Fibroblast of gingiva (primary cell): ENCODE measurements at regions not wholly inside any gene's neighbourhood (a gene's known extent, or its start where the extent isn't known, plus 50 kb on each side); places are given as distances from the start of the nearest gene placed in this dataset.
A peak's percentile ranks its signal among the peaks of the same experiment; 100 is the strongest.
"Not testable (repeated sequence)": the region's sequence is repeated elsewhere in the genome, so short reads cannot be mapped to it uniquely, and the experiment has no call there.

ENCODE experiments used
- DNase-seq: peaks from one replicate; pipeline ENCODE4 v3.0.0-alpha.2; 2011; ENCODE audit warnings: low read depth

DNA sequence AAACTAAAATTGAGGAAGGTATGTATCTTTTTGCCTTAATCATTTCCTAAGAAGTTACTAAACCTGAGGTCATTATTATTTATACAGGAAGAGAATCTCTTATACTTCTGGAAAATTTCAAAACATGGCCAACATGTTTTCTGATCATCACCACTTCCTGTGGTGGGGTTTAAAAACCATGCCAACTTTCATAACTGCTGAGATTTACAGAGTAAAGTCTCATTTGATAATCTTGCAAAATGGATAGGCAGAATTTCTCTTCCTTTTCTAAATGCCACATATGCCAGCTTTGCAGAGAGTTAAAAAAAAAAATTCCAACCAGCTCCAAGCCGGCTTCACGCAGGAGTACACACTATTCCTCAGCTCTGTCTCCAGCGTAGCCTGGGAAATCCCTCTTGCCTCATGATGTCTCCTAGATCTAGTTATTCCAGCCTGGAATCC, 124.3 kb upstream of the SPRED1 start:
- peak; percentile 85 for DNase-seq

DNA sequence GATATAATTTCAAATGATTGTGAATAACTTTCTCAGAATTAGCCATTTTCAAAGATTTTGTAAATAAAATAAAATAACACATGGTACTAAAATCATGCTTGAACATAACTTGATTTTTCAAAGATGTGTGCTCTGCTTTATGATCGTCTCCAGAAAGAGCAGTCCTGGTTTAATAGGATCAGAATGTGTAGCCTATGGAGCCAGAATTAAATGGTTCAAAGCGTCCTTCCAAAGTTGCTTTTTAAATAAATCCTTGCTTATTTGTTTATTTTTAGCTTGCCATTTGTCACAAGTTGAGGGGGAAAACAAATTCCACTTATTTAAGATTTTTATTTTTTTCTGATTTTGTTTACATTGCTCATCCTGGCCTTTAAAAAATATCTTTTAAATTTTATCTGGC, 123.7 kb upstream of the SPRED1 start:
- no peak for DNase-seq

DNA sequence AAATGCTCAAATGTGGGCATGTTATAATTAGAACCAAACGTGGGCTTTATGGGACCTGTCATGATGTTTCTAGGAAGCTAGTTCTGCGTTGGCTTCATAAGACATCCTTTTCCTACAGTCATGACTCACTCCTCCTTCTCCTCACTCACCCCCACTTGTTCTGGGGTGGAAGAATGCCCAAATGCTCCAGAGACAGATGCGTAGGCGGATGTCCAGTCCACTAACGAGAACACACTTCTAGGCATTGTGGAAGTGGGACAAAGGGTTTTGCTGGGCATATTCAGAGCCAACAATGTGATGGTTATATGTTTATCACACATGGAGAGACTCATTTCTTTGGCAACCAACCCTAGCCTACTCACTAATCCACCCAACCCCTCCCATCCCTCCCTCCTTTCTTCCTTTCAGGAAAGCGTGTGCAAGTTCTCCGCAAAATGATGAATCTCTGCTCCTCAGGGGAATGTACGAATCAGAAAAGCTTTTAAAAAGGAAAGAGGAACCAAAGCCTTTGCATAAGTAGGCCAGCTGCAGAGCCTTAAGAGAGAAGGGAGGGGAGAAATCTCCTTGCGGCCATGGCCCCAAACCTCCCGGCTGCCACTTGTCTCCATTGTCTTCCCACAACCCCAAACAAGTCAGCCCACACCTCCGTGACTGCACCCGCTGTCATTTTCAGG, 123.0 kb upstream of the SPRED1 start:
- peak; percentile 100 for DNase-seq

- no peak for DNase-seq
Observed at GRCh38 chr15:38130205-38130567, 122.5 kb upstream of the SPRED1 start.

DNA sequence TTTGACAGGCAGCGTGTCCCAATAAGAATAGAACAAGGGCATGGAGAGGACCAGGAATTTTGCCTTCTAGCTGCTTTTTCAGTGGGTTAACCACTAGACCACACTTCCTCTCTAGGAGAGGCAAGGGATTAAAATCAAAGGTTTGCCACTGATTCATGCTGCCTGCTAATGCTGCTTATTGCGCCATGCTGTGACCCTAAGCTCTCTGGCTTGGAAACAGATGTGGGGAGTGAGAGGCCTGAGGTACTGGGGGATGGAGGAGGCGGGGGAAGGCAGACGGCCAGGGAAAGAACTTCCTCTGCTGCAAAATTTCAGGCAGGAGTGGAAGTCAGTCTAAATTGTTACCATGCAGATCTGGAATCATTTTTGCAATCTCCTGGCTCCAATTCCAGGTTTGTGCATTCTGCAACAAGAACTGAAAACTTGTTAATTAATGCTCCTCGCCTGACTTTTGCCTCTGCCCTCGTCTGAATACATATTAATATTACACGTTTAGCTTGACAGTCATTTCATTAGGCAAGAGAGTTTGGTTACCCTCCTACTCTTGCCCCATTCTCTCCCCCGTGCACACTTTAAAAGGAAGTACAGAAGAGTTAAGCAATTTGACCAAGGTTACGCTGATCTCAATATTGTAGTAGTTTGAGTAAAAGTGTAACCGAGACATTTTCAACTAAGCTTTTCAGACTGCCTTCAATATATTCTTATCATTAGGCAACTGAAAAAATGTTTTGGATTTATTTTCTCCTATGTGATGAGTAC, 121.7 kb upstream of the SPRED1 start:
- peak; percentile 99 for DNase-seq

DNA sequence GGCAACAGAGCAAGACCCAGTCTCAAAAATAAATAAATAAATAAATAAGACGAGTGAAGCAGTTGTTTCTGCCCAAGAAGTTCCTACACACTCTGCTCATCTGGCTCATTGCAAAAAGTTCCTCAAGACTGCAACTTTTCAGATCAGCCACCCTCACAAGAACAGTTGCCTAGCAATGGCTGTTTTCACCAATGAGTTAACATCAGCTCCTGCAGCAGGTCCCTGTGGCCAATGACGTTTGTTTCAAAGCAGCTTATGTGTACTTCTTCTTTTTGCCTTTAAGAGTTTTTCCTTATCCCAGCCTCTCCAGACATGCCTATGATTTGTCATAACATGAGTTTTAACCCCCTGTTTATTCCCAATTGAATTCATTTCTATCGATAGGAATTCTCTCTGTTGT, 118.4 kb upstream of the SPRED1 start:
- no peak for DNase-seq

- DNase-seq: not testable (repeated sequence)
Observed at GRCh38 chr15:38142195-38142594, 110.4 kb upstream of the SPRED1 start.

DNA sequence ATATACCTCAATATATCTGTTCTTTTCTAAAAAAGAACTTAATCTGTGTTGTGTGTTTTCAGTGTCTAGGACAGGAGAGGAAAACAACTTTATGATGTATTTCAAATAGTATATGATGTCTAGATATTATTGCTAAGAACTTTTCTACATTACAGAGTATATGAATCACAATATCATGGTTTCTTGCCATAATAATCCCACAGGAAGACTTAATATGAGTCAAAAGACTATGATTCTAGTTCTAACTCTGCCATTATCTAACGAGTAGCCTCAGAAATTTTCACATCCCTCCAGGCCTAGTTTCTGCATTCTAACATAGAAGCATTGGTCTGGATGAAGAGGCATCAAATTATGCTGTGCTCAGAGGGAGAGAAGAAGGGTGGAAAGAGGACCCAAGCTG, 107.7 kb upstream of the SPRED1 start:
- peak; percentile 9 for DNase-seq

DNA sequence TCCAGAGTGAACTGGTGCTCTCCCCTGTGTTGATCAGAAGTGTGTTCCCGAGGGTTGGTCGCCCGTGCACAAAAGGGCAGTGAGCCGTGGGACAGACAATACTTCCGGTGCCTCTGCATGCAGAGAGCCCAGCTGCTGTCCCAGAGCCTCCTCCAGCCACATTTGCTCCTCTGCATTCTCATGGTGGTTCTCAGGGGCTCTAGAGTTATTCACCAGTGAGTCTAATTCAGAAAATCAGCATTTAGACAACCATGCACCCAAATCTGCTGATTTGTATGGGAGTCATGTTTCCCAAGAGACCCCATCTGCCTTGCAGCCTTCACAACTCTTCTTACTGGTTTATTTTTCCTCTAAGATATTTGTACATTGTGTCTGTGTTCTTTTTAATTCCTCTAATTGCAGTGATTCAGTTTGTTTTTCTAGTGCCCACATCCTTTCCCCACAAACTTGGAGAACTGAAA, 107.0 kb upstream of the SPRED1 start:
- no peak for DNase-seq

DNA sequence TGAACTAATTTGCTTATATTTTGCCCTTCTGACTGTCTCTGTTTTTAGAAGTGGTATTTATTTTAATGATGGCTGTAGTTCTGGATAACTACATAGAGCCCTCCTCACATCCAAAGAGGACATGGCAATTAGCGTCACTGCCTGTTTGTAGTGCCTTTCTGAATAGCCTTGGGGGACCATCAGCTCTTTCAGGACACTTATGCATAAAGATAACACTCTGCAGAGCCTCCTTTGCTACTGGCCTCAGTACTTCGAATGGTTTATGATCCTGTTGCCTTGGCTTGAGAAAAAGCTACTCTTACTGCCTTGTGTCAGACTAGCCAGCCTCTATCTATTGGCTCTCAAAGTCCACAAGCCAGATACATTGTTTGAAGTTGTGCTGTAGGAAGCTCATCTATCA, 105.4 kb upstream of the SPRED1 start:
- no peak for DNase-seq

DNA sequence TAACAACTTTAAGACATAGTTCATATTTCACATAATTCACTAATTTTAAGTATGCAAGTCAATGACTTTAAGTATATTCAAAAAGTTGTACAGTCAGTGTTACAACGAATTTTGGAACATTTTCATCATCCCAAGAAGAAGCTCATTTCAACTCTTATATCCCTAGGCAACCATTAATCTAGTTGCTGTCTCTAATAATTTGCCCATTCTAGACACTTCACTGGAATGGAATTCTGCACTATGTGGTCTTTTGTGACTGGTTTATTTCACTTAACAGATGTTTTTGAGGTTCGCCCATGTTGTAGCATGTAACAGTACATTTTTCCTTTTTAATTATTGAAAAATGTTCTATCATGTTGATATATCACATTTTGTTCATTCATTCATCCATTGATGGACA, 104.2 kb upstream of the SPRED1 start:
- DNase-seq: no peak

- DNase-seq: no peak
Observed at GRCh38 chr15:38149315-38149714, 103.3 kb upstream of the SPRED1 start.

DNA sequence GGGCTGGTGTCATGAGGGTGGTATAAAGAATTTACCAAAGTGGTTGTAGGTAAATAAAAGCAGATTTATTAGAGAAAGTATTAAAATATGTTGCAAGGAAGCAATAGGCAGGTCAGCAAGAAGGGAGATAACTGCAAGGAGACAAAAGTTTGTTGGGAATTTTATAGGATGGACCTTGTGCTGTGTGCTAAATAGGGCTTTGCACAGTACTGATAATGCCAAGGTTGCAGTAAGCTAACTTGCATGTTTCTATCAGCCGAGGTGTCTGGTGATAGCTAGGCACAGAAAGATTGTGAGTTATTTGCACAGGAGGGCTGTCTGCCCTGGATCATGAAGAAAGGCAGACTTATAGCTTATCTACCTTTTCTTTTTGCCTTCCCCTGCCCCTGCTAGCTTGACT, 102.5 kb upstream of the SPRED1 start:
- no peak for DNase-seq

- no peak for DNase-seq
Observed at GRCh38 chr15:38150794-38151193, 101.8 kb upstream of the SPRED1 start.

GRCh38 chr15:38153781-38154180, 98.9 kb upstream of the SPRED1 start:
- DNase-seq: no peak

GRCh38 chr15:38154255-38154654, 98.4 kb upstream of the SPRED1 start:
- DNase-seq: no peak

DNA sequence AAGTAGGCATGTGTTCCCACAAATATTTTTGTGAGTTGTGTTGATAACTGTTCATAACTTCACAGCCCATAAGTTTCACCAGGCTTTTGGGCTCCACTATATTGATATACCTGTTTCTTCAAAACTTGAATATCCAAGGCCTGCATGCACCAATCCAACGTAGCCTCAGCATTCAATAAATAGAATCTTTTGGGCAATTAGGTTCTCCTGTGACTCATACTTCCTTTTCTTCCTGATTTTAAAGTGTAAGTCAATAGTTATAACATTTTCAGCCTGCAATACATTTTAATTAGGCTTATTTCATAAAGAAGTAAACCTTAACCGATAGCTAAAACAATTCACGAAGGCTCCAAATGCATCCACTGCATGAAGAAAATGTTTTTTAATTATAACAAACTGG, 97.8 kb upstream of the SPRED1 start:
- DNase-seq: no peak

DNA sequence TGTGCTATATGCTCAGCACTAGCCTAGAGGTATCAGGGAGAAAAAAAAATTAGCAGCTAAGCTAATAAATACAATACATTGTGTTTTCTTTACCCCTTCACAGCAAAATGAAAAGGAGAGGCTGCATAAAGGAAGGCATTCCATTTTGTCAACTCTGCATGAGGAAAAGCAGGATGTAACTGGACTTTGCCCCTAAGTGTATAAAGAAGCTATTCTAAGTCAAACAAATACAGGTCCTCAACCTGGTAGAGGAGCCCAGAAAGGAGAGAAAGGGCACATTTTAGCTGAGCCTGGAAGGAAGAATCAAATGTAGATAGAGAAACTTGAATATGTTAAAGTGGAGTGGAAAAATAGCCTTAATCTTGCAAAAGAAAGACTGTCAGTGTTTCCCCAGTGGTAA, 89.0 kb upstream of the SPRED1 start:
- DNase-seq: no peak

GRCh38 chr15:38164061-38164460, 88.6 kb upstream of the SPRED1 start:
- DNase-seq: peak; percentile 12

DNA sequence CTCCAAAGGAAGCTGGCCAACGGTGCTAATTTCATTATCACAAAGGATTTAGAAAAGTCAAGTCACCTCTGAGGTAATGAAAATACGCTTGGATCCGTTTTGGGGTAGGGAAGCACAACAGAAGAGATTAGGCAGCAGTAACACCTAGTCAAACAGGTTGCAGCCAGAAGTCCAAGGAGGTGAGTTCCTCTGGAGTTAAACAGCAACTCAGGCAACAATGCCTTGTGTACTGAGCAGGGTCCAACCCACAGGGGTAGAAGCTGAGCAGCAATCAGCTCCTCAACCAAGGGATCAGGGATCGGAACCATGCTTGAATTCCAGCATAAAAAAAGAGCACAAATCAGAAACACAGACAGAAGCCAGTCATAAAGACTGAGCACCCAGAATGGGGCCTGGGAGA, 88.1 kb upstream of the SPRED1 start:
- DNase-seq: no peak

GRCh38 chr15:38168467-38169070, 84.1 kb upstream of the SPRED1 start:
- DNase-seq: peak; percentile 26

GRCh38 chr15:38171973-38172372, 80.7 kb upstream of the SPRED1 start:
- DNase-seq: no peak

- DNase-seq: no peak
Observed at GRCh38 chr15:38174691-38175090, 77.9 kb upstream of the SPRED1 start.
